ENCODE measurements at regions not wholly inside any gene's neighbourhood (a gene's known extent, or its start where the extent isn't known, plus 50 kb on each side); places are given as distances from the start of the nearest gene placed in this dataset.

- H3K9ac ChIP-seq (ENCODE audit: low read length) = no peak overlapping the region
- no peaks in the 10 kb centered on the region for H3K36me3 ChIP-seq (ENCODE audit: control insufficient read depth in 1 of 2, insufficient read depth in 2 of 2, low read length in 2 of 2)
- H3K4me2 ChIP-seq (ENCODE audit: low read length) = no peak overlapping the region
- TF ChIP-seq SRF (IDR thresholded peaks at IDR 0.05; ENCODE audit: low read depth) (no peak), TCF7L2 (IDR thresholded peaks at IDR 0.05; ENCODE audit: borderline replicate concordance, extremely low read depth, insufficient read depth, insufficient read length) (no peak), POLR2A (IDR thresholded peaks at IDR 0.05; ENCODE audit: borderline replicate concordance, extremely low read depth, insufficient read depth, insufficient read length) (no peak), MAX (IDR thresholded peaks at IDR 0.05) (no peak), JUND (IDR thresholded peaks at IDR 0.05) (no peak), EZH2phosphoT487 (IDR thresholded peaks at IDR 0.05; ENCODE audit: borderline replicate concordance) (no peak), ZFX (IDR thresholded peaks at IDR 0.05) (no peak), EGR1 (IDR thresholded peaks at IDR 0.05; ENCODE audit: low read depth) (no peak), ATF3 (IDR thresholded peaks at IDR 0.05) (no peak), CEBPB (IDR thresholded peaks at IDR 0.05; ENCODE audit: low read depth) (no peak), ZNF274 (IDR thresholded peaks at IDR 0.05; ENCODE audit: low read depth, low read length) (no peak), SIN3A (IDR thresholded peaks at IDR 0.05; ENCODE audit: low read depth) (no peak), ZBTB33 (IDR thresholded peaks at IDR 0.05; ENCODE audit: extremely low read depth, insufficient replicate concordance, low read length) (no peak), EZH2 (IDR thresholded peaks at IDR 0.05) (no peak), SP1 (IDR thresholded peaks at IDR 0.05; ENCODE audit: low read depth) (no peak), REST (IDR thresholded peaks at IDR 0.05; ENCODE audit: low read depth) (no peak), CTCF (IDR thresholded peaks at IDR 0.05 in 2 of 3, conservative IDR thresholded peaks at IDR 0.05 in 1 of 3; ENCODE audit: borderline replicate concordance in 1 of 3, insufficient read depth in 1 of 3, low read depth in 2 of 3, low read length in 2 of 3) (no peak), YY1 (IDR thresholded peaks at IDR 0.05; ENCODE audit: extremely low read depth, insufficient replicate concordance, low read depth, low read length) (no peak)
- DNase-seq (ENCODE audit: low read depth, low spot score) (no peak), ATAC-seq (no peak)
- RAD21 ChIA-PET (ENCODE audit: low non-redundant PET in 1 of 2, low total read pairs in 2 of 2, uncharacterized antibody in 2 of 2, unreplicated experiment in 2 of 2) = no interaction called here
- H3K27me3 ChIP-seq (ENCODE audit: insufficient read depth, low read length) = peaks cover 19% of the 10 kb centered on the region
- POLR2A ChIA-PET = no interaction called here
- intact Hi-C loops (cut with micrococcal nuclease) = no loop called here
- H2AFZ ChIP-seq (ENCODE audit: low read depth, low read length, poor library complexity, severe bottlenecking) = no peak overlapping the region
- H3K27ac ChIP-seq (ENCODE audit: low read depth, low read length) = no peak overlapping the region
- BruUV-seq (replicated peaks) = no TSS peak
- no peaks in the 10 kb centered on the region for H3K9me2 ChIP-seq (ENCODE audit: insufficient read depth)
- H3K4me1 ChIP-seq (ENCODE audit: control insufficient read depth in 1 of 2, insufficient read depth in 2 of 2, low read length in 2 of 2) = no peaks in the 10 kb centered on the region
- no peaks in the 10 kb centered on the region for H4K20me1 ChIP-seq (ENCODE audit: insufficient read depth)
- CTCF ChIA-PET = no interaction called here
- H3K9me3 ChIP-seq (ENCODE audit: control insufficient read depth in 1 of 2, insufficient read depth in 1 of 2, low read depth in 1 of 2, low read length in 2 of 2) = no peaks in the 10 kb centered on the region
- H3K4me3 ChIP-seq (replicated peaks in 1 of 2; ENCODE audit: low read depth in 1 of 2, low read length in 2 of 2) = no peak overlapping the region
- no peaks in the 10 kb centered on the region for H3K79me2 ChIP-seq (ENCODE audit: insufficient read depth, low read length)
Observed at GRCh38 chr22:49262167-49262566, 565.5 kb downstream of the BRD1 start.
